Mucosa of rectum (tissue), 2 donors: ENCODE measurements at regions not wholly inside any gene's neighbourhood (a gene's known extent, or its start where the extent isn't known, plus 50 kb on each side); places are given as distances from the start of the nearest gene placed in this dataset.

ENCODE experiments used
- H3K27ac ChIP-seq, 2 donors: one replicate each; pipeline ENCODE4 v1.7.0; 2013; ENCODE audit warnings: inconsistent platforms in 2 of 2, low read depth in 2 of 2, low read length in 2 of 2
- H3K27me3 ChIP-seq, 2 donors: one replicate each; pipeline ENCODE4 v1.7.0; 2013; ENCODE audit warnings: low read length in 2 of 2; ENCODE audit not compliant: control insufficient read depth in 2 of 2, insufficient read depth in 2 of 2
- H3K36me3 ChIP-seq, 2 donors: one replicate each; pipeline ENCODE4 v1.7.0; 2013; ENCODE audit warnings: low read length in 2 of 2; ENCODE audit not compliant: control insufficient read depth in 2 of 2, insufficient read depth in 2 of 2
- H3K4me1 ChIP-seq, 2 donors: one replicate each; pipeline ENCODE4 v1.7.0; 2013; ENCODE audit warnings: low read length in 2 of 2, mild to moderate bottlenecking in 1 of 2; ENCODE audit not compliant: control insufficient read depth in 2 of 2, insufficient read depth in 2 of 2
- H3K4me3 ChIP-seq, 2 donors: one replicate each; pipeline ENCODE4 v1.7.0; 2013; ENCODE audit warnings: low read length in 2 of 2
- H3K9ac ChIP-seq, 2 donors: one replicate each; pipeline ENCODE4 v1.7.0; 2013; ENCODE audit warnings: low read length in 2 of 2, low read depth in 1 of 2, mild to moderate bottlenecking in 1 of 2
- H3K9me3 ChIP-seq, 2 donors: one replicate each; pipeline ENCODE4 v1.7.0; 2013; ENCODE audit warnings: low read length in 2 of 2; ENCODE audit not compliant: control insufficient read depth in 2 of 2
- donor health status: healthy.
- donor health status: Normal muscosa, but diverticular disease.

DNA sequence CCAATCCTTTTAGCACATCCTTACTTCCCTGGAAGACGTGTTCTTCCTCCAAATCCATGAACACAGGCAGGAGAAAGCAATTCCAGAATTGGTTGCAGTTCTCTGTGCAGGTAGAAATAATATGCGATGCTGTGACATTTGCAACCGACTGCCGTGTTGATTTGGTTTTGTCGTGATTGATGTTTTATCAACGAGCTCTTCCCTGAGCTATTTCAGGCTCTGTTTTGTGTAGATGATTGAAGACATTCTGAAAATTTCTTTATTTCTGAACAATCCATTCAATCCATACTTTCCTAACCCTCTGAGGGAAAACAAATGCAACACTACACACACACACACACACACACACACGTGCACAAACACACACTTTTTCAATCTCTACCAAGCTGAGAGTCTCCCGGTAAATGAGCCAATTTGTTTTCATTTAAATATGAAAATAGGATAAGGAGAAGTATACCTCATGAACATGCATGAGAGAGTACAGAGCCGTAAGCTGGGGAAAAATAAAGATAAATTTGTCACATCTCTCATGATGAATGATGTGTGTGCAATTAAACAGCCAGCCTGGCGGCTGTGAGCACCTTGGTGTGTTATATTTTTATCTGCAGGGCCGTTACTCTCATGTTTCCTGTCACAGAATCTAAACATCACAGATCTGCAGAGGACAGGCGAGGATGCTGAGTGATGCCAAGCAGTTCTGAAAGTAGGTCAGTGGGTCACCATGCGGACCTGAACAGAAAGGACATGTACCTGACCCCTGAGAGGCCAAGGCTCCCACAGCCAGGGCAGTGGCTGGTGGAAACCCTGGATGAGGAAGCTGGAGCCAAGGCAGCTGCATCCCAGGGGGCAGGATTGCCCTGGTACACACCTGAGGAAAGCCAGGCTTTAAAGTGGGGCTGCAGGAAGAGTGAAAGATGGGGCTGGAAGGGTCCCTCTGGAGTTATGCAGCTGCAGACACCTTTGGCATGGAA lies 64.8 kb downstream of the PDCL3 start:
- Histone ChIP-seq H3K4me3 (no peak overlapping the region), H3K9me3 (no peaks in the 10 kb centered on the region), H3K27me3 (no peaks in the 10 kb centered on the region), H3K4me1 (no peaks in the 10 kb centered on the region), H3K36me3 (no peaks in the 10 kb centered on the region), H3K27ac (no peak overlapping the region), H3K9ac (no peak overlapping the region)

DNA sequence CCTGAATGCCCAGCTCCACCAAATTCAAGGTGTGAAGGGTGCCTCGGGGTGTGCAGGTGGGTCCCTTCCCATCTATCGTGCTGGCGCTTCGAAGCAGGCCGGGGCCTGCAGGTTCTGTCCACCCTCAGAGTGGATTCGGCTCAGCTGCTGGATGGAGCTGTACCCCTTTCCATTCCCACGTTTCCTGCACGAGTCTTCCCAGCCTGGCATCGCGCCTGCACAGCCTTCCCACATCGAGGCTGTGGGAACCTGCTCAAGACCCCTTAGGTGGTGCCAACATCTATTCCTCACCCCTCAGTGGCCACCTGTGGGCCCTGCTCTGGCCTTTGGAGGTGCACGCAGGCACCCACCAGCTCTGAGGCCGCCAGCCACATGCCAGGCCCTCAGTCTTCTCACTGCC lies 65.7 kb downstream of the PDCL3 start:
- no peaks in the 10 kb centered on the region for H3K36me3 ChIP-seq
- H3K27ac ChIP-seq: no peak overlapping the region
- no peaks in the 10 kb centered on the region for H3K27me3 ChIP-seq
- H3K4me3 ChIP-seq: no peak overlapping the region
- no peak overlapping the region for H3K9ac ChIP-seq
- H3K4me1 ChIP-seq: no peaks in the 10 kb centered on the region
- no peaks in the 10 kb centered on the region for H3K9me3 ChIP-seq

DNA sequence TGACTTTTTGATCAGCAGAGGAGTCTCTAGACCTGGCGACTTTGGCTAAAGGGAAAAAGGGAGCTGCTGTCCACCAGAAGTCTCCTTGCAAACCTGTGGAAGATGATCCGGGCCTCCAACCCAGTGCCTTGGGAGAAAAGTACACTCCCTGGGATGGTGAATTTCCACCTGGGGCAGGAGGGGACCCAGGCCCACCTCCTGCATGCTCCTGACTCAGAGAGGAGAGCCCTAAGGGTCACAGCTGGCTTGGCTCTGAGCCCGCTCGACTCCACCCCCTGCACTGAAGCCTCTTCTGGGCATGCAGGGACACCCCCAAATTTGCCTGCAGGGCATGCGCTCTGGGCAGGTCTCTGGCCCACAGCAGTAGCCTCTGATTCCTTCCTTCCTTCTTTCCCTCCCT lies 66.5 kb downstream of the PDCL3 start:
- Histone ChIP-seq H3K9ac (no peak overlapping the region), H3K27me3 (no peaks in the 10 kb centered on the region), H3K4me1 (no peaks in the 10 kb centered on the region), H3K4me3 (no peak overlapping the region), H3K27ac (no peak overlapping the region), H3K36me3 (no peaks in the 10 kb centered on the region), H3K9me3 (no peaks in the 10 kb centered on the region)

DNA sequence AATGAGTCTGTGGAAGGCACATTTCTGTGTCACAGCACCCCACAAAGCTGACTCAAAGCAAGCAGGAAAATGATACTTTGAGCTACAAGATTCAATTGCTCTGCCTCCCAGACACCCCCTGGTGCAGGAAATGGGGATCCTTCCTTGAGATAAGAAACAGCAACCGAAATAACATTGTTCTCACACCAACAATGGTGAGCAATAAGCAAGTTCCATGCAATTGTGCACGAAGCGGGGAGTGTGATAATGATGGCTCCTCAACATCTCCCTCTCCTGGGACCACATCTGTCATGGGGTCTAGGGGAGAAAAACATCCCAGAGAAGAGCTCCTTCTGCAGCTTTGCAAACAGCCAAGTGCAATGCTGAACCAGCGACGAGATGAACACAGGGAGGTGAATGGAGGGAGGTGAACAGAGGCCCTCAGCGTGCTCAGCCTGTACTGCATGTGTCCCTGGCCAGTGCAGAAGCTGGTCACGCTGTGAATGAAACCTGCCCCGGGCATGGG lies 67.7 kb downstream of the PDCL3 start:
- H3K4me1 ChIP-seq: no peaks in the 10 kb centered on the region
- no peak overlapping the region for H3K4me3 ChIP-seq
- H3K36me3 ChIP-seq: no peaks in the 10 kb centered on the region
- H3K27ac ChIP-seq: no peak overlapping the region
- H3K9ac ChIP-seq: no peak overlapping the region
- no peaks in the 10 kb centered on the region for H3K9me3 ChIP-seq
- no peaks in the 10 kb centered on the region for H3K27me3 ChIP-seq

DNA sequence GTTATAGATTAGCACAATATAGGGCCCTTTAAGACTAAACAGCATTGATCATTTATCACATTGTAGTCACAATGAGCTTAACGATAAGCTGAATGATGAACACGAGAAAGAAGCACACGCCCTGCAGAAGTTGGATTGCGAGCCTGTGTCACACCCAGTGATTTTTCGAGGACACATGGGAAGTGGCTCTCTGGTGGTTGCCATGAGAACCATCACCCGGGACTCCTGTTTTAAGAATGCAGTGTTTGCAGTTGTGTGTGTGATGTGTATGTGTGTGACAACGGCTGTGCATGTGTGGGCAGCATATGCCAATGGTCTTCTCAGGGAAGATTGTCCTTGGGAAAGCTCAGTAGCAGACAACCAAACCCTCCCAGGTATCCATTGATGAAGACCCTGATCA lies 69.2 kb downstream of the PDCL3 start:
- Histone ChIP-seq H3K9me3 (no peaks in the 10 kb centered on the region), H3K27ac (no peak overlapping the region), H3K9ac (no peak overlapping the region), H3K4me1 (no peaks in the 10 kb centered on the region), H3K4me3 (no peak overlapping the region), H3K27me3 (no peaks in the 10 kb centered on the region), H3K36me3 (no peaks in the 10 kb centered on the region)

DNA sequence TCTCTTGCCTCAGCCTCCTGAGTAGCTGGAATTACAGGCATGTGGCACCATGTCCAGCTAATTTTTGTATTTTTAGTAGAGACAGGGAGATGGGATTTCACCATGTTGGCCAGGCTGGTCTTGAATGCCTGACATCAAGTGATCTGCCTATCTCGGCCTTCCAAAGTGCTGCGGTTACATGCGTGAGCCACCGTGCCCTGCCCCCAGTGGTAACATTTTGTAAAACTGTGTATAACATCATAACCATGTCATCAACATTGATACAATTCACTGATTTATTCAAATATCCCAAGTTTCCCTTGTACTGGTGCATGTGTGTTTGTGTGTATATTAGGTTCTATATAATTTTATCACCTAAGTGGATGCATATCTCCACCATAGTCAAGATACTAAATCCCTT lies 70.0 kb downstream of the PDCL3 start:
- Histone ChIP-seq H3K27me3 (no peaks in the 10 kb centered on the region), H3K36me3 (no peaks in the 10 kb centered on the region), H3K9me3 (no peaks in the 10 kb centered on the region), H3K27ac (no peak overlapping the region), H3K4me1 (no peaks in the 10 kb centered on the region), H3K9ac (no peak overlapping the region), H3K4me3 (no peak overlapping the region)

DNA sequence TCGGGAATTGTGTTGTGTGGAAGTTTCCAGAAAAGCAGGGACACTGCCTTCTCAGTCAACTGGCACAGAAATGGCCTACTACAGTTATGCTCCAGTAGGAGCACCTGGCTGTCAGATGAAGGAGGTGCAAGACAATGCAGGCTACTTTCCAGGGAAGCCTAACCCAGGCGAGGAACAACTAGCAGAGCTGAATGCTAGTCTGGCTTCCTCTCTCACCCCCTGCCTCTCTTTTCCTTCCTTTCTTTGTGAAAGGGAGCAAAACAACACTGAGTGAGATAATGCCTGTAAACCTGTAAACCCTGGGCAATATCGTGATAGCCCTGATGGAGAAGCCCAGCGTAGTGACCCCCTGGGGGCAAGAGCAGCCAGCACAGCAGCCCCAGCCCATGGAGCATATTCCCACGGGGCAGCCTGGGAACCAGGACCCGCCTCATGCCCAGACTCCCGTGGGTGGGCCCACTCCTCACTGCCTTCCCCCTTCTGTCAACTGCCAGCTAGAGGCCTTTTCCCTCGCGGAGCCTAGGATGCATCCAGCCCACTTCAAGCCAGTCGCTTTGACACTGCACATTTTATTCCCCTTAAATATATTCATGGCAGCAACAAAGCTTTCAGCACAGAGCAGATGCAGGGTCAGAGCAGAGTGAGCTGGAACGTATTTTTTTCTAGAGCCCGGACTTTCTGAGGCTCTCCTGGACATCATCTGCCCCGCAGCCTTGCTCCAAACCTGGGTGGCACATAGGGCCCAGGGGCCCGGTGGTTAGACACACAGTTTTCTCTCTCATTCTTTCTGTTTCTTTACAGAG lies 77.0 kb downstream of the PDCL3 start:
- no peaks in the 10 kb centered on the region for H3K36me3 ChIP-seq
- H3K9ac ChIP-seq: no peak overlapping the region
- no peak overlapping the region for H3K4me3 ChIP-seq
- H3K27ac ChIP-seq: no peak overlapping the region
- H3K9me3 ChIP-seq: no peaks in the 10 kb centered on the region
- no peaks in the 10 kb centered on the region for H3K4me1 ChIP-seq
- H3K27me3 ChIP-seq: peaks cover 0 to 3% of the 10 kb centered on the region in 2 donors

DNA sequence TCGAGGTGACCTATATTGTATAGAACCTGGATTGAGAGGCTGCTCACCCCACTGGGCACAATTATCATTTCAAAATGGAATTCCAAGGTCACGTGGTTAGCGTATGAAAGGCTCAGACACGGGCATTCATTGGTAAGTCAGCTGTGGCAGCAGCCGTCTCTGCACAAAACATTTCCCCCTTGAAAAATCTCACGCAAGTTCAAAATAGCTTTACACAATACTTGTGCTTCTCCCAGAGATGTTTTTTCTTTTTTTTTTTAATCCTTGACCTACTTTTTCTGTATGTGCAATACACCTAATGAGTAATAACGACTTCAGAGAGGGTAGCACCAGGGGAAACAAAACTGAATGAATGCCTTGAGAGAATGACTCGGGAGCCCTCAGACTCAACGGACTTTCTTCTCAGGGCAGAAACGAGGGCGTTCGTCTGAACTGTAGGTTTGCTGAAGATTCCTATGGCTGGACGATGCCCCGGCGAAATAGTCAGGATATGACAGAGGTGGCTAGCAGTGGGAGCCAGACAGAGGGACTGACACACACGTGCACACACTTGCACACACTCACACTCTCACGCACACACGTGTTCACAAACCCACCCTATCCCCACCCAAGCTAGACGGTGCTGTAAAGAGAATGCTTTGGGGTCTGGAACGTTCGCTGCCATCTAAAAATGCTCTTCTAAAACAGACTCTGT lies 77.8 kb downstream of the PDCL3 start:
- Histone ChIP-seq H3K36me3 (no peaks in the 10 kb centered on the region), H3K27ac (no peak overlapping the region)

DNA sequence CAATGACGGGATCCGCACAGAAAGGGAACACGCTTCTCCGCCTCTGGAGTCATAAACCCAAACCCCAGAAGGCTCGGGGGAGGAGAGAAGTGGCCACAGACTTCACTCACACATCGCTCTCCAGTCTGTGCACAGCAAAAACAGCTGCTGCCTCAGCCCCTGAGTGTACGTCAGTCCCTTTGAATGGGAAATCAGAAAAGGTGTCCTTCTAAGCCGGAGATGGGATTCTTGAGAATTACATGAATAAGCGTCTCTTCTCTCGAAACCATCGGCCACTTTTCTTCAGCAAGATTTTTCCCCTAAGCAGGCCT lies 78.3 kb downstream of the PDCL3 start:
- Histone ChIP-seq H3K9ac (no peak overlapping the region), H3K4me3 (no peak overlapping the region), H3K4me1 (no peaks in the 10 kb centered on the region), H3K27me3 (peaks cover 0 to 3% of the 10 kb centered on the region in 2 donors), H3K27ac (no peak overlapping the region), H3K36me3 (no peaks in the 10 kb centered on the region), H3K9me3 (no peaks in the 10 kb centered on the region)

More for the DNA sequence above, 77.8 kb downstream of the PDCL3 start:
- H3K4me3 ChIP-seq: no peak overlapping the region
- no peaks in the 10 kb centered on the region for H3K9me3 ChIP-seq
- H3K27me3 ChIP-seq: peaks cover 0 to 3% of the 10 kb centered on the region in 2 donors
- H3K4me1 ChIP-seq: no peaks in the 10 kb centered on the region
- no peak overlapping the region for H3K9ac ChIP-seq

DNA sequence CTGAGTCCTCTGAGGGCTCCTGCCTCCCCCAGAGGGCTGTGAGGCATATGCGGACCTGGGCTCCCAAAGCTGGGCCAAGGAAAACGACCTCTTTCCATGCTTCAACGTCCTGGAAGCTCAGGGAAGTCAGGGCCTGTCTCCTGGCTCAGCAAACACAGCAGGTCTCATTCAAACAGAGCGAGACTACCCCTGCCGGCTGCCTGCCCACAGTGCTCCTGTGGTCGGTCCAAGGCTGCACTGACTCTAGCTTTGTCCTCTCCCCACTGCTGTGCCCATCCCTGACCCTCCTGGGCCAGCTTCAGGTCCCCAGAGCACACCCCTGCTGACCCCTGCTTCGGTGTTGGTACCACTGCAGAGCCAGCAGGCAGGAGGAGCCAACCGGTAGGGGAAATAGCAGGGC lies 79.6 kb downstream of the PDCL3 start:
- H3K27me3 ChIP-seq: peaks cover 0 to 3% of the 10 kb centered on the region in 2 donors
- no peak overlapping the region for H3K9ac ChIP-seq
- no peak overlapping the region for H3K4me3 ChIP-seq
- no peaks in the 10 kb centered on the region for H3K4me1 ChIP-seq
- H3K36me3 ChIP-seq: no peaks in the 10 kb centered on the region
- no peak overlapping the region for H3K27ac ChIP-seq
- no peaks in the 10 kb centered on the region for H3K9me3 ChIP-seq
